Fibroblast of villous mesenchyme (primary cell): ENCODE measurements at regions not wholly inside any gene's neighbourhood (a gene's known extent, or its start where the extent isn't known, plus 50 kb on each side); places are given as distances from the start of the nearest gene placed in this dataset.

ENCODE experiments used
- DNase-seq: peaks from one replicate; pipeline ENCODE4 v3.0.0-alpha.2; 2010; ENCODE audit warnings: low read depth
- H3K4me3 ChIP-seq: 2 replicates; pipeline ENCODE4 v1.5.1; 2011; ENCODE audit warnings: low read depth, mild to moderate bottlenecking, low read length
- CTCF ChIP-seq: IDR thresholded peaks from 2 replicates; pipeline ENCODE4 v1.5.1; 2012; ENCODE audit warnings: low read depth, mild to moderate bottlenecking, low read length; ENCODE audit not compliant: insufficient read depth

DNA sequence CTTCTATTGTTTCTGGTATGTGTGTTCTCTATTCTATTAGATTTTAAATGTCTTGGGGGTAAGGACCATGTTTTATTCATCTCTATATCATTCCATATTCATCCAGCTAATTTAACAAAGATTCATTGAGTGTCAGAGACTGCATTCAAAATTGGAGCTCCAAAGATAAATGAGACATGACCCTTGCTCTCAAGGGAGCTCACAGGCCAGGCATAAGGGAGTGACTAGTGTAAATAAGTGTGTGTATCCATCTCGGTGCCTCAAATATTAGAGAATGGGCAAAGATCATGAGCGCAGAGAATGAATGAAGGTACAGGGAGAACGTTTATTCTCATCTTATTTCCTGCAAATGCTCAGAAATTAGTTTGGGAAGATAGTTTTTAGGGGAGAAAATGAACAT, 150.1 kb upstream of the CASK start:
- DNase-seq: no peak
- no peak for TF ChIP-seq CTCF
- no peak overlapping the region for H3K4me3 ChIP-seq

- no peak for TF ChIP-seq CTCF
- DNase-seq: no peak
- no peak overlapping the region for H3K4me3 ChIP-seq
Measured at GRCh38 chrX:42070866-42071265, 147.5 kb upstream of the CASK start.

GRCh38 chrX:42054256-42054655, 130.9 kb upstream of the CASK start:
- no peak for TF ChIP-seq CTCF
- DNase-seq: no peak

DNA sequence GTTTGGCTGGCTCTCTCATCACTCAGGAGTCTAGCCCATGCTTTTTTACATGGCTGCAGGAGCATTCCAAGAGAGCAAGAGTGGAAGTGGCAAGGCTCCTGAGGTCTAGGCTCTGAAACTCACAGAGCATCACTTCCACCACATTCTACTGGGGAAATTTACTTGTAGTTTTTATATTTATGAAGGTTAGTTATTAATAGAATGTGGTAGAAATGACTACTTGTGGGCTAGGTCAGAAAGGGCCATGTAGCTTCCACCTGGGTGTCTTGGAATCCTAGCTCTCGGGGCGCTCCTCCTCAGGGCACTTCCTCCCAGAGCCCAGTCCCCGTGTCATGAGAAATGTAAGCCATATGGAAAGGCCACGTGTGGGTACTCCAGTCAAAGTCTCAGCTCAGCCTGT, 127.0 kb upstream of the CASK start:
- no peak for DNase-seq
- no peak overlapping the region for H3K4me3 ChIP-seq
- TF ChIP-seq CTCF: no peak

More at GRCh38 chrX:42054256-42054655, 130.9 kb upstream of the CASK start:
- no peak overlapping the region for H3K4me3 ChIP-seq

GRCh38 chrX:42047886-42048285, 124.5 kb upstream of the CASK start:
- no peak overlapping the region for H3K4me3 ChIP-seq
- TF ChIP-seq CTCF: no peak
- DNase-seq: no peak

DNA sequence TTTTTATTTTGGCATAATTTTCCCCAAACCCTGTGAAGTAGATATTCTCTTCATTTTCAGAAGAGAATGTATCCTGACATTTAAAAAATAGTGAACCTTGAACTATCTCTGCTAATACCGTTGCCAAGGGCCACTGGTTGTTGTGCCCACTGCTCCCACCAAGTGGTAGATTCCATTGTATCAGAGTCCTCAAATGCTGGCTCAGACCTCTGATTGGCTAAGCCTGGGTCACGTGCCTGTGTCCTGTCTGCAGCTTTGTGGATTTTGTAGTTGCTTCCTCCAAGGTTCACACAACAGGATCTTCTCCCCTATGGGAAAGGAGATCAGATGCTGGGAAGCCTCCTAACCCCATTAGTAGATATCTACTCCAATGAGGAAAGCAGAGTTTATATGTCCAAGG, 104.8 kb upstream of the CASK start:
- H3K4me3 ChIP-seq: no peak overlapping the region
- no peak for TF ChIP-seq CTCF
- DNase-seq: no peak

- no peak overlapping the region for H3K4me3 ChIP-seq
- no peak for TF ChIP-seq CTCF
- no peak for DNase-seq
Measured at GRCh38 chrX:42027367-42028000, 104.1 kb upstream of the CASK start.
